HG02763 (cell line): ENCODE measurements at regions not wholly inside any gene's neighbourhood (a gene's known extent, or its start where the extent isn't known, plus 50 kb on each side); places are given as distances from the start of the nearest gene placed in this dataset.

Experiments used
- ATAC-seq: cut with Tn5 transposase; IDR thresholded peaks from one replicate; pipeline ENCODE4 v1.9.1; 2021; ENCODE audit warnings: mild to moderate bottlenecking, moderate library complexity; ENCODE audit not compliant: unreplicated experiment

- ATAC-seq: no peak
Observed at GRCh38 chr3:113094337-113095221, 103.8 kb downstream of the GTPBP8 start.

- no peak for ATAC-seq
Observed at GRCh38 chr3:113096188-113096892, 105.6 kb downstream of the GTPBP8 start.

- ATAC-seq: no peak
Observed at GRCh38 chr3:113097960-113098447, 107.2 kb downstream of the GTPBP8 start.

- no peak for ATAC-seq
Observed at GRCh38 chr3:113100063-113100462, 109.3 kb downstream of the GTPBP8 start.

- no peak for ATAC-seq
Observed at GRCh38 chr3:113103588-113103987, 107.8 kb upstream of the BOC start.

- ATAC-seq: no peak
Observed at GRCh38 chr3:113104357-113105092, 106.8 kb upstream of the BOC start.

- no peak for ATAC-seq
Observed at GRCh38 chr3:113105093-113105449, 106.3 kb upstream of the BOC start.

- ATAC-seq: no peak
Observed at GRCh38 chr3:113105966-113106660, 105.2 kb upstream of the BOC start.

- no peak for ATAC-seq
Observed at GRCh38 chr3:113110267-113110666, 101.1 kb upstream of the BOC start.

- no peak for ATAC-seq
Observed at GRCh38 chr3:113111011-113111707, 100.2 kb upstream of the BOC start.

- ATAC-seq: no peak
Observed at GRCh38 chr3:113113361-113113760, 98.0 kb upstream of the BOC start.

- ATAC-seq: no peak
Observed at GRCh38 chr3:113117511-113118234, 93.7 kb upstream of the BOC start.

- no peak for ATAC-seq
Observed at GRCh38 chr3:113118336-113118735, 93.0 kb upstream of the BOC start.

GRCh38 chr3:113124256-113124830 is 87.0 kb upstream of the BOC start:
- ATAC-seq: no peak

- no peak for ATAC-seq
Observed at GRCh38 chr3:113125951-113126350, 85.4 kb upstream of the BOC start.

- ATAC-seq: no peak
Observed at GRCh38 chr3:113128386-113129015, 82.9 kb upstream of the BOC start.

GRCh38 chr3:113129168-113129567 is 82.2 kb upstream of the BOC start:
- no peak for ATAC-seq

GRCh38 chr3:113132571-113132996 is 78.8 kb upstream of the BOC start:
- ATAC-seq: no peak

- ATAC-seq: no peak
Observed at GRCh38 chr3:113133140-113133539, 78.2 kb upstream of the BOC start.
